Gastroesophageal sphincter (tissue), 4 donors: ENCODE measurements at regions not wholly inside any gene's neighbourhood (a gene's known extent, or its start where the extent isn't known, plus 50 kb on each side); places are given as distances from the start of the nearest gene placed in this dataset.

Experiments
- ATAC-seq: fragments of 150-250 bp; one replicate; pipeline ENCODE4 v1.9.1; 2016; ENCODE audit warnings: mild to moderate bottlenecking, moderate library complexity
- H3K27ac ChIP-seq, 4 donors: fragments of 200-600 bp; sonication (generic) in 3 of 4; 1 replicate in 3 of 4; 2 replicates in 1 of 4; pipeline ENCODE4 v1.5.1; 2016 to 2019
- H3K27me3 ChIP-seq: fragments of 200-600 bp; sonication (generic); one replicate; pipeline ENCODE4 v1.5.1; 2019
- H3K36me3 ChIP-seq, 2 donors: fragments of 200-600 bp; sonication (generic); one replicate each; pipeline ENCODE4 v1.5.1; 2019; ENCODE audit warnings: control low read depth in 1 of 2
- H3K4me1 ChIP-seq, 3 donors: fragments of 200-600 bp; sonication (generic); 1 replicate in 2 of 3; 2 replicates in 1 of 3; pipeline ENCODE4 v1.5.1; 2016 to 2019; ENCODE audit warnings: control low read depth in 2 of 3
- H3K4me3 ChIP-seq, 2 donors: fragments of 200-600 bp; sonication (generic); one replicate each; pipeline ENCODE4 v1.5.1; 2019; ENCODE audit warnings: mild to moderate bottlenecking in 1 of 2, moderate library complexity in 1 of 2
- H3K9me3 ChIP-seq, 3 donors: fragments of 200-600 bp; sonication (generic); one replicate each; pipeline ENCODE4 v1.5.1; 2017 to 2019; ENCODE audit warnings: control low read depth in 2 of 3
- CTCF ChIP-seq, 4 experiments: fragments of 200-600 bp in 2 of 4; fragments of 450-650 bp in 2 of 4; sonication (generic) in 1 of 4; IDR thresholded peaks; one replicate each; pipeline ENCODE4 v1.5.1; 2017 to 2019; ENCODE audit warnings: antibody characterized with exemption in 4 of 4, mild to moderate bottlenecking in 2 of 4, moderate library complexity in 2 of 4
- EP300 ChIP-seq: sonication (generic); formaldehyde crosslinking; IDR thresholded peaks from one replicate; pipeline ENCODE4 v1.6.1; 2017; ENCODE audit warnings: antibody characterized with exemption, mild to moderate bottlenecking
- POLR2A ChIP-seq, 2 donors: fragments of 450-650 bp; IDR thresholded peaks; one replicate each; pipeline ENCODE4 v1.6.1; 2017; ENCODE audit warnings: antibody characterized with exemption in 2 of 2, mild to moderate bottlenecking in 2 of 2, moderate library complexity in 1 of 2
- POLR2AphosphoS5 ChIP-seq: sonication (generic); formaldehyde crosslinking; IDR thresholded peaks from one replicate; pipeline ENCODE4 v1.6.1; 2017; ENCODE audit warnings: antibody characterized with exemption
- WGBS, 2 donors: methylation state at CpG; one replicate each; pipeline ENCODE4 v1.1.5; 2018; ENCODE audit warnings: low coverage in 1 of 2; 5-methylcytosine and 5-hydroxymethylcytosine counted together

- WGBS, 2 donors: 85 to 89% methylated on average over 12 to 15 of the region's 15 CpGs
- ATAC-seq: no peak
- H3K27ac ChIP-seq: no peak overlapping the region
Measured at GRCh38 chr20:57791178-57791962, 81.6 kb upstream of the PMEPA1 start.

GRCh38 chr20:57790176-57790575, 80.4 kb upstream of the PMEPA1 start:
- no peak for TF ChIP-seq EP300
- TF ChIP-seq POLR2AphosphoS5: no peak
- no peak for TF ChIP-seq POLR2A (IDR thresholded peaks at IDR 0.05)
- TF ChIP-seq CTCF (IDR thresholded peaks at IDR 0.05): no peak
- 75 to 79% methylated on average over 4 to 6 of the region's 8 CpGs for WGBS, 2 donors

More at GRCh38 chr20:57791178-57791962, 81.6 kb upstream of the PMEPA1 start:
- H3K4me3 ChIP-seq: no peak overlapping the region
- H3K27me3 ChIP-seq: no peaks in the 10 kb centered on the region
- no peaks in the 10 kb centered on the region for H3K4me1 ChIP-seq
- H3K36me3 ChIP-seq: no peaks in the 10 kb centered on the region
- no peaks in the 10 kb centered on the region for H3K9me3 ChIP-seq
- TF ChIP-seq POLR2A (IDR thresholded peaks at IDR 0.05): no peak
- no peak for TF ChIP-seq EP300
- no peak for TF ChIP-seq CTCF (IDR thresholded peaks at IDR 0.05)
- no peak for TF ChIP-seq POLR2AphosphoS5

GRCh38 chr20:57788936-57789613, 79.3 kb upstream of the PMEPA1 start:
- 81 to 91% methylated on average over 6 to 9 of the region's 19 CpGs for WGBS, 2 donors
- H3K36me3 ChIP-seq: no peaks in the 10 kb centered on the region
- no peak overlapping the region for H3K4me3 ChIP-seq
- H3K4me1 ChIP-seq: no peaks in the 10 kb centered on the region
- no peak for ATAC-seq
- no peaks in the 10 kb centered on the region for H3K27me3 ChIP-seq
- no peak overlapping the region for H3K27ac ChIP-seq
- TF ChIP-seq POLR2A (IDR thresholded peaks at IDR 0.05) (no peak), CTCF (IDR thresholded peaks at IDR 0.05) (no peak), POLR2AphosphoS5 (no peak), EP300 (no peak)
- H3K9me3 ChIP-seq: no peaks in the 10 kb centered on the region

More at GRCh38 chr20:57790176-57790575, 80.4 kb upstream of the PMEPA1 start:
- no peaks in the 10 kb centered on the region for H3K36me3 ChIP-seq
- H3K27ac ChIP-seq: no peak overlapping the region
- ATAC-seq: no peak
- no peak overlapping the region for H3K4me3 ChIP-seq
- H3K27me3 ChIP-seq: no peaks in the 10 kb centered on the region
- no peaks in the 10 kb centered on the region for H3K4me1 ChIP-seq
- no peaks in the 10 kb centered on the region for H3K9me3 ChIP-seq

DNA sequence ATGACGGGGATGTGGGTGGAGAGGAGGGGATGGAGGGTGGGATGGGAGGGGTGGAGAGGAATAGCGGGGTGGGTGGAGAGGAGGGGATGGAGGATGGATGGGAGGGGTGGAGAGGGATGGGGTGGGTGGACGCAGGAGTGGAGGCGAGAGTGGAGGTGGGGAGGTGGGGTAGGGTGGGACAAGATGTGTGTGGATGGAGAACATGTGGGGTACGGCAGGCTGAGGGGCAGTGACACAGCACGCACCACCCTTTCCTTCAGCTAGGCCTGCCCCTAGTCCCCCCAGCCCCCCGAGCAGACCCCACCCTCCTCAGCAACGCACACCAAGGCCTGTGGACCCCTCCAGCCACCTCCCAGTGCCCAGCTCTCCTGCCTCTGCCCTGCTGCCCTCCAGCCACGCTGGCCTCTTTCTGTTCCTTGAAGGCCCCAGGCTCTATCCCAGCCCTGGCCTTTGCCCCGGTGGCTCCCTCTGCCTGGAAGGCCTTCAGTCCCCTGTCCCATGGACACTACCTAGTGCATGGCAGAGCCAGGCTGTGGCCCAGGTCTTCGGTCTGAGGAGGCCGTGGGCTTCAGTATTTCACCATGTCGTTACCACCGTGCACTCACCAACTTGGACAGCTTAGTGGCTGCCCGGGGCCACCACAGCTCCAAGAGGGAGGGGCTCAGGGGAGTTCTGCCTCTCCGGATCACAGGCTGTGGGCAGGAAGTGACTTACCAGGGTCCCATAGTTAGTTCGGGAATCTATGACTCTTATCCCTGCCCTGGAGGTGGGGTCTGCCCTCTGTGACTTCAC, 78.4 kb upstream of the PMEPA1 start:
- TF ChIP-seq CTCF (IDR thresholded peaks at IDR 0.05) (no peak), POLR2A (IDR thresholded peaks at IDR 0.05) (no peak), POLR2AphosphoS5 (no peak), EP300 (no peak)
- no peaks in the 10 kb centered on the region for H3K4me1 ChIP-seq
- H3K36me3 ChIP-seq: no peaks in the 10 kb centered on the region
- ATAC-seq: no peak
- H3K27me3 ChIP-seq: no peaks in the 10 kb centered on the region
- no peak overlapping the region for H3K4me3 ChIP-seq
- no peak overlapping the region for H3K27ac ChIP-seq
- no peaks in the 10 kb centered on the region for H3K9me3 ChIP-seq
- 80 to 94% methylated on average over 2 to 5 of the region's 17 CpGs for WGBS, 2 donors
